B cell (primary cell): ENCODE measurements at regions not wholly inside any gene's neighbourhood (a gene's known extent, or its start where the extent isn't known, plus 50 kb on each side); places are given as distances from the start of the nearest gene placed in this dataset.

Source experiments
- ATAC-seq: fragments of 200-7000 bp; cut with Tn5 transposase; one replicate; pipeline ENCODE4 v1.10.0; 2021; ENCODE audit warnings: low read depth, mild to moderate bottlenecking, moderate number of reproducible peaks, moderate library complexity
- CTCF ChIA-PET: fragments of 350-600 bp; sonication (Branson Sonifier 250); formaldehyde crosslinking; loops from one replicate; lab custom pipeline; 2021; ENCODE audit warnings: antibody characterized with exemption, inconsistent platforms; lab: Charles Lee
- POLR2A ChIA-PET: fragments of 350-600 bp; sonication (Branson Sonifier 250); formaldehyde crosslinking; loops from one replicate; lab custom pipeline; 2021; ENCODE audit warnings: antibody characterized with exemption; lab: Charles Lee
- DNase-seq: peaks from one replicate; pipeline ENCODE4 v3.0.0; 2013
- H2AFZ ChIP-seq: 2 replicates; pipeline ENCODE4 v1.6.1; 2012; ENCODE audit warnings: mild to moderate bottlenecking, low read depth, low read length; ENCODE audit not compliant: insufficient read depth, poor library complexity, severe bottlenecking
- H3K27ac ChIP-seq, 2 donors: 1 replicate in 1 of 2; 2 replicates in 1 of 2; pipeline ENCODE4 v1.5.1; 2012 to 2013; ENCODE audit warnings: low read length in 2 of 2, mild to moderate bottlenecking in 2 of 2, moderate library complexity in 1 of 2
- H3K27me3 ChIP-seq, 4 experiments: fragments of 200-600 bp in 1 of 4; sonication (generic) in 1 of 4; replicated peaks in 1 of 4; 1 replicate in 2 of 4; 2 replicates in 2 of 4; pipeline versions ENCODE4 v1.6.1 to v1.7.0; 2013 to 2016; ENCODE audit warnings: low read length in 3 of 4, mild to moderate bottlenecking in 2 of 4, mixed read lengths in 1 of 4, moderate library complexity in 1 of 4; ENCODE audit not compliant: insufficient read depth in 4 of 4, control insufficient read depth in 3 of 4; ENCODE audit errors: control extremely low read depth in 1 of 4
- H3K36me3 ChIP-seq, 2 experiments: replicated peaks in 1 of 2; 1 replicate in 1 of 2; 2 replicates in 1 of 2; pipeline versions ENCODE4 v1.6.1 to v1.7.1; 2013; ENCODE audit warnings: low read length in 1 of 2; ENCODE audit not compliant: insufficient read depth in 2 of 2, control insufficient read depth in 1 of 2; ENCODE audit errors: control extremely low read depth in 1 of 2, extremely low read depth in 1 of 2
- H3K4me1 ChIP-seq, 2 donors: fragments of 200-600 bp in 1 of 2; sonication (generic) in 1 of 2; 1 replicate in 1 of 2; 2 replicates in 1 of 2; pipeline versions ENCODE4 v1.5.1 to v1.6.1; 2013 to 2017; ENCODE audit warnings: low read length in 2 of 2; ENCODE audit not compliant: control insufficient read depth in 2 of 2, insufficient read depth in 2 of 2
- H3K4me2 ChIP-seq: replicated peaks from 2 replicates; pipeline ENCODE3; 2012; ENCODE audit warnings: mild to moderate bottlenecking, low read depth, low read length; ENCODE audit not compliant: poor library complexity, severe bottlenecking
- H3K4me3 ChIP-seq, 5 experiments: fragments of 200-600 bp in 1 of 5; sonication (generic) in 1 of 5; 1 replicate in 3 of 5; 2 replicates in 2 of 5; pipeline versions ENCODE4 v1.5.1 to v1.7.0; 2011 to 2016; ENCODE audit warnings: low read length in 4 of 5, mild to moderate bottlenecking in 4 of 5, low read depth in 2 of 5, control low read depth in 1 of 5, moderate library complexity in 1 of 5; ENCODE audit not compliant: insufficient read depth in 1 of 5; ENCODE audit errors: control extremely low read depth in 1 of 5, extremely low read depth in 1 of 5
- H3K79me2 ChIP-seq: fragments of 200-600 bp; sonication (generic); one replicate; pipeline ENCODE4 v1.6.0; 2016; ENCODE audit warnings: low read length; ENCODE audit not compliant: control insufficient read depth, insufficient read depth
- H3K9ac ChIP-seq: fragments of 200-600 bp; sonication (generic); 2 replicates; pipeline ENCODE4 v1.6.1; 2017; ENCODE audit warnings: mild to moderate bottlenecking, low read length, moderate library complexity
- H3K9me3 ChIP-seq, 3 donors: one replicate each; pipeline versions ENCODE4 v1.6.1 to v1.7.1; 2013; ENCODE audit warnings: low read length in 2 of 3; ENCODE audit not compliant: control insufficient read depth in 2 of 3, insufficient read depth in 1 of 3; ENCODE audit errors: control extremely low read depth in 1 of 3
- H4K20me1 ChIP-seq: 2 replicates; pipeline ENCODE4 v1.6.0; 2012; ENCODE audit warnings: mild to moderate bottlenecking, low read length; ENCODE audit not compliant: insufficient read depth, control insufficient read depth, poor library complexity, severe bottlenecking
- H3K27ac Mint-ChIP-seq: one replicate; pipeline ENCODE4 v1.8.0; 2021; ENCODE audit warnings: mixed read lengths
- H3K27me3 Mint-ChIP-seq: one replicate; pipeline ENCODE4 v1.8.0; 2021; ENCODE audit warnings: mixed read lengths
- H3K4me1 Mint-ChIP-seq: one replicate; pipeline ENCODE4 v1.8.0; 2021; ENCODE audit warnings: mixed read lengths
- H3K4me3 Mint-ChIP-seq: one replicate; pipeline ENCODE4 v1.8.0; 2021; ENCODE audit warnings: mixed read lengths
- H3K9me3 Mint-ChIP-seq: one replicate; pipeline ENCODE4 v1.8.0; 2022; ENCODE audit warnings: mixed read lengths; ENCODE audit not compliant: insufficient read depth
- EZH2 ChIP-seq: IDR thresholded peaks from 2 replicates; pipeline ENCODE4 v1.6.1; 2012; ENCODE audit warnings: borderline replicate concordance, low read depth, mild to moderate bottlenecking, moderate library complexity, low read length; ENCODE audit not compliant: insufficient read depth, poor library complexity, severe bottlenecking
- WGBS: methylation state at CpG from one replicate; pipeline ENCODE4 v1.1.5; 2013; ENCODE audit warnings: missing lambda C conversion rate; ENCODE audit not compliant: insufficient coverage; 5-methylcytosine and 5-hydroxymethylcytosine counted together
- intact Hi-C: fragments of 100-400 bp; cut with micrococcal nuclease; formaldehyde crosslinking; loops from one replicate; pipeline ENCODE4 v1.10.0; 2022
- TF ChIP-seq, protein P1 (sequence below): fragments of 200-600 bp; IDR thresholded peaks from one replicate; pipeline ENCODE4 v1.8.0; 2022; ENCODE audit warnings: antibody characterized with exemption, mild to moderate bottlenecking

GRCh38 chr3:74415731-74416130 is 198.7 kb downstream of the CNTN3 start:
- no peak for ATAC-seq
- no peak overlapping the region for H3K4me3 Mint-ChIP-seq
- CTCF ChIA-PET: no interaction called here

DNA sequence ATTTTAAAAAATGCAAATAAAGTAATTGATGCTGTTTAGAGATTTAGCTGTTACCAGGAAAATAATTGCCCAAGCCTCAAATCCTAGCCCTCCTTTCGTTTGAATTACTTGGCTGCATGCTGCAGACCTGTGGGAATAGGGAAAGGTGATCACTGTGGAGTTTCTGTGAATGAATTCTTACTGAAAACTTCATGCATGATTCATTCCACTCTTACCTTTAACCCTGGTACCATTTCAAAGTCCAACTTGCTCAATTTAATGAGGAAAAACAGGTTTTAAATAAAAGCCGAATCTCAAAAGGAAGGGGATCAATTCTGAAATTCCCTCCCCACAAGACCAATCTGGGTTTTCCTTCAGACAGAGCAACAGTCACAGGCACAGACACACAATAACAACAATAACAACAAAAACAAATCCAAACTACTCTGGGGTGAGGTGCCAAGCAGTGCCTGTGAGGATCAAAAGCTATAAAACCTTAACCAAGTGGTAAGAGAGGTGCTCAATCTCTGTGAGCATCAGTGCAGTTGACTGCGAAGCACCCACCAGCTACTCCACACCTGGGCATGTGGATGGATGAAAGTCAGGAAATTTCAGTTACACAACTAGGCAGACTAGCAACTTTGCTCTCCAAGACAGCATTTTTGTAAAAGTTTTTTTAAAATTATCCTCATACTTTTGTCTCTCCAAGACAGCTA is 200.8 kb downstream of the CNTN3 start:
- Histone ChIP-seq H3K36me3 (no peaks in the 10 kb centered on the region), H3K9me3 (no peaks in the 10 kb centered on the region), H3K4me3 (no peak overlapping the region), H3K4me1 (no peaks in the 10 kb centered on the region), H3K4me2 (no peak overlapping the region), H2AFZ (no peak overlapping the region), H3K27ac (no peak overlapping the region), H3K9ac (no peak overlapping the region), H3K27me3 (no peaks in the 10 kb centered on the region), H4K20me1 (no peaks in the 10 kb centered on the region), H3K79me2 (no peaks in the 10 kb centered on the region)
- CTCF ChIA-PET: no interaction called here
- Mint-ChIP-seq H3K27me3 (no peaks in the 10 kb centered on the region), H3K4me3 (no peak overlapping the region), H3K27ac (no peak overlapping the region), H3K9me3 (no peaks in the 10 kb centered on the region), H3K4me1 (no peaks in the 10 kb centered on the region)
- no peak for ATAC-seq
- POLR2A ChIA-PET: no interaction called here
- intact Hi-C loops: no loop called here
- 0% methylated on average over 1 of the region's 3 CpGs for WGBS
- TF ChIP-seq EZH2: no peak
- TF ChIP-seq, protein P1, sequence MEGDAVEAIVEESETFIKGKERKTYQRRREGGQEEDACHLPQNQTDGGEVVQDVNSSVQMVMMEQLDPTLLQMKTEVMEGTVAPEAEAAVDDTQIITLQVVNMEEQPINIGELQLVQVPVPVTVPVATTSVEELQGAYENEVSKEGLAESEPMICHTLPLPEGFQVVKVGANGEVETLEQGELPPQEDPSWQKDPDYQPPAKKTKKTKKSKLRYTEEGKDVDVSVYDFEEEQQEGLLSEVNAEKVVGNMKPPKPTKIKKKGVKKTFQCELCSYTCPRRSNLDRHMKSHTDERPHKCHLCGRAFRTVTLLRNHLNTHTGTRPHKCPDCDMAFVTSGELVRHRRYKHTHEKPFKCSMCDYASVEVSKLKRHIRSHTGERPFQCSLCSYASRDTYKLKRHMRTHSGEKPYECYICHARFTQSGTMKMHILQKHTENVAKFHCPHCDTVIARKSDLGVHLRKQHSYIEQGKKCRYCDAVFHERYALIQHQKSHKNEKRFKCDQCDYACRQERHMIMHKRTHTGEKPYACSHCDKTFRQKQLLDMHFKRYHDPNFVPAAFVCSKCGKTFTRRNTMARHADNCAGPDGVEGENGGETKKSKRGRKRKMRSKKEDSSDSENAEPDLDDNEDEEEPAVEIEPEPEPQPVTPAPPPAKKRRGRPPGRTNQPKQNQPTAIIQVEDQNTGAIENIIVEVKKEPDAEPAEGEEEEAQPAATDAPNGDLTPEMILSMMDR: no peak
- no peak for DNase-seq

More at GRCh38 chr3:74415731-74416130, 198.7 kb downstream of the CNTN3 start:
- H3K9me3 Mint-ChIP-seq: no peaks in the 10 kb centered on the region
- Histone ChIP-seq H2AFZ (no peak overlapping the region), H3K4me2 (no peak overlapping the region), H4K20me1 (no peaks in the 10 kb centered on the region), H3K4me3 (no peak overlapping the region), H3K36me3 (no peaks in the 10 kb centered on the region), H3K4me1 (no peaks in the 10 kb centered on the region), H3K9ac (no peak overlapping the region), H3K27me3 (no peaks in the 10 kb centered on the region), H3K9me3 (no peaks in the 10 kb centered on the region), H3K27ac (no peak overlapping the region), H3K79me2 (no peaks in the 10 kb centered on the region)
- no peak for DNase-seq
- POLR2A ChIA-PET: no interaction called here
- TF ChIP-seq, protein P1: no peak
- TF ChIP-seq EZH2: no peak
- WGBS: 95% methylated on average over 3 of the region's 3 CpGs
- no peaks in the 10 kb centered on the region for H3K27me3 Mint-ChIP-seq
- intact Hi-C loops: no loop called here
- no peaks in the 10 kb centered on the region for H3K4me1 Mint-ChIP-seq
- no peak overlapping the region for H3K27ac Mint-ChIP-seq
